GM12892 (cell line): ENCODE measurements at regions not wholly inside any gene's neighbourhood (a gene's known extent, or its start where the extent isn't known, plus 50 kb on each side); places are given as distances from the start of the nearest gene placed in this dataset.

Source experiments
- POLR2A ChIP-seq: IDR thresholded peaks from 2 replicates; pipeline ENCODE4 v1.6.1; 2011; ENCODE audit warnings: low read depth, low read length, control low read depth
- POLR2AphosphoS5 ChIP-seq: IDR thresholded peaks from 2 replicates; pipeline ENCODE4 v1.6.1; 2011; ENCODE audit warnings: low read depth, low read length, control low read depth

- TF ChIP-seq POLR2A (no peak), POLR2AphosphoS5 (no peak)
Observed at GRCh38 chr5:57658018-57658417, 175.4 kb upstream of the ACTBL2 start.
